ENCODE measurements at regions not wholly inside any gene's neighbourhood (a gene's known extent, or its start where the extent isn't known, plus 50 kb on each side); places are given as distances from the start of the nearest gene placed in this dataset.
"Not testable (repeated sequence)": the region's sequence is repeated elsewhere in the genome, so short reads cannot be mapped to it uniquely, and the experiment has no call there.

DNA sequence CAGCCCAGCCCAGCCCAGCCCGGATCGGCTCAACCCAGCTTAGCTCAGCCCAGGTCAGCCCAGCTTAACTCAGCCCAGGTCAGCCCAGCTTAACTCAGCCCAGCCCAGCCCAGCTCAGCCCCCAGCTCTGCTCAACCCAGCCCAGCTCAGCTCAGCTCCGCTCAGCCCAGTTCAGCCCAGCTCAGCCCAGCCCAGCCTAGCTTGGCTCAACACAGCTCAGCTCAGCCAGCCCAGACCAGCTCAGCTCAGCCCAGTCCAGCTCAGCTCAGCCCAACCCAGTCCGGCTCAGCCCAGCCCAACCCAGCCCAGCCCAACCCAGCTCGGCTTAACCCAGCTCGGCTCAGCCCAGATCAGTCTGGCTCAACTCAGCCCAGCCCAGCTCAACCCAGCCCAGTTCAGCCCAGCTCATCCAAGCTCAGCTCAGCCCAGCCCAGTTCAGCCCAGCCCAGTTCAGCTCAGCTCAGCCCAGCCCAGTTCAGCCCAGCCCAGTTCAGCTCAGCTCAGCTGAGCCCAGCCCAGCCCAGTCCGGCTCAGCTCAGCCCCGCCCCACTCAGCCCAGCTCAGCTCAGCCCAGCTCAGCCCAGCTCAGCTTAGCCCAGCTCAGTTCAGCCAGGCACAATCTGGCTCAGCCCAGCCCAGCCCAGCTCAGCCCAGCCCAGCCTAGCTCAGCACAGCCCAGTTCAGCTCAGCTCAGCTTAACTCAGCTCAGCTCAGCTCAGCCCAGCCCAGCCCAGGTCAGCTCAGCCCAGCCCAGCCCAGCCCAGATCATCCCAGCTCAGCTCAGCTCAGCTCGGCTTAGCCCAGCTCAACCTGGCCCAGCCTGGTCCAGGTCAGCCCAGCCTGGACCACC, 331.7 kb downstream of the TMEM121 start:
- DNase-seq (peak; percentile 14 to 46), ATAC-seq (peak; percentile 9 to 32 (median 26))
- Histone ChIP-seq H3K9me3 (ENCODE audit: control insufficient read depth, insufficient read depth, low read length) (no peaks in the 10 kb centered on the region), H3K4me3 (ENCODE audit: low read length) (peak overlapping the region; percentile 51), H3K27ac (ENCODE audit: low read length) (peak overlapping the region; percentile 72), H3K36me3 (ENCODE audit: control insufficient read depth, insufficient read depth, low read length) (peaks cover 2% of the 10 kb centered on the region), H3K4me1 (ENCODE audit: control insufficient read depth, insufficient read depth, low read length) (peaks cover 76% of the 10 kb centered on the region), H3K27me3 (ENCODE audit: control insufficient read depth, insufficient read depth, low read length) (no peaks in the 10 kb centered on the region)
- Mint-ChIP-seq H3K36me3 (no peaks in the 10 kb centered on the region), H3K27ac (no peak overlapping the region), H3K9me3 (no peaks in the 10 kb centered on the region), H3K27me3 (ENCODE audit: low read depth in 2 of 2) (peaks cover 24 to 25% of the 10 kb centered on the region in 2 donors), H3K4me1 (peaks cover 21 to 25% of the 10 kb centered on the region in 2 donors), H3K4me3 (no peak overlapping the region)
- 57% methylated on average over 9 of the region's 9 CpGs for WGBS (ENCODE audit: insufficient coverage)
- intact Hi-C loops (cut with micrococcal nuclease) = no loop called here
- TF ChIP-seq, protein P1, sequence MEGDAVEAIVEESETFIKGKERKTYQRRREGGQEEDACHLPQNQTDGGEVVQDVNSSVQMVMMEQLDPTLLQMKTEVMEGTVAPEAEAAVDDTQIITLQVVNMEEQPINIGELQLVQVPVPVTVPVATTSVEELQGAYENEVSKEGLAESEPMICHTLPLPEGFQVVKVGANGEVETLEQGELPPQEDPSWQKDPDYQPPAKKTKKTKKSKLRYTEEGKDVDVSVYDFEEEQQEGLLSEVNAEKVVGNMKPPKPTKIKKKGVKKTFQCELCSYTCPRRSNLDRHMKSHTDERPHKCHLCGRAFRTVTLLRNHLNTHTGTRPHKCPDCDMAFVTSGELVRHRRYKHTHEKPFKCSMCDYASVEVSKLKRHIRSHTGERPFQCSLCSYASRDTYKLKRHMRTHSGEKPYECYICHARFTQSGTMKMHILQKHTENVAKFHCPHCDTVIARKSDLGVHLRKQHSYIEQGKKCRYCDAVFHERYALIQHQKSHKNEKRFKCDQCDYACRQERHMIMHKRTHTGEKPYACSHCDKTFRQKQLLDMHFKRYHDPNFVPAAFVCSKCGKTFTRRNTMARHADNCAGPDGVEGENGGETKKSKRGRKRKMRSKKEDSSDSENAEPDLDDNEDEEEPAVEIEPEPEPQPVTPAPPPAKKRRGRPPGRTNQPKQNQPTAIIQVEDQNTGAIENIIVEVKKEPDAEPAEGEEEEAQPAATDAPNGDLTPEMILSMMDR (IDR thresholded peaks at IDR 0.05) = no peak

- no peaks in the 10 kb centered on the region for H3K36me3 Mint-ChIP-seq
- no peaks in the 10 kb centered on the region for H3K9me3 Mint-ChIP-seq
- ATAC-seq (peak in 1 of 3 donors; percentile 18), DNase-seq (peak; percentile 7 to 31)
- peaks cover 29 to 31% of the 10 kb centered on the region in 2 donors for H3K27me3 Mint-ChIP-seq (ENCODE audit: low read depth in 2 of 2)
- peaks cover 77% of the 10 kb centered on the region for H3K4me1 ChIP-seq (ENCODE audit: control insufficient read depth, insufficient read depth, low read length)
- peaks cover 21 to 25% of the 10 kb centered on the region in 2 donors for H3K4me1 Mint-ChIP-seq
- peaks cover 2% of the 10 kb centered on the region for H3K36me3 ChIP-seq (ENCODE audit: control insufficient read depth, insufficient read depth, low read length)
- no peaks in the 10 kb centered on the region for H3K9me3 ChIP-seq (ENCODE audit: control insufficient read depth, insufficient read depth, low read length)
- H3K27ac ChIP-seq (ENCODE audit: low read length) = peak overlapping the region; percentile 72
- H3K4me3 ChIP-seq (ENCODE audit: low read length) = peak overlapping the region; percentile 51
- intact Hi-C loops (cut with micrococcal nuclease) = no loop called here
- H3K4me3 Mint-ChIP-seq = no peak overlapping the region
- 50% methylated on average over 4 of the region's 4 CpGs for WGBS (ENCODE audit: insufficient coverage)
- H3K27ac Mint-ChIP-seq = no peak overlapping the region
- H3K27me3 ChIP-seq (ENCODE audit: control insufficient read depth, insufficient read depth, low read length) = peaks cover 2% of the 10 kb centered on the region
- TF ChIP-seq, protein P1 (IDR thresholded peaks at IDR 0.05) = no peak
These were observed 332.3 kb downstream of the TMEM121 start for GRCh38 chr14:105858676-105859025.

GRCh38 chr14:105859073-105859716, 332.8 kb downstream of the TMEM121 start:
- H3K4me3 Mint-ChIP-seq; H3K36me3 Mint-ChIP-seq; H3K9me3 Mint-ChIP-seq; intact Hi-C loops (cut with micrococcal nuclease); H3K9me3 ChIP-seq (ENCODE audit: control insufficient read depth, insufficient read depth, low read length); H3K27me3 ChIP-seq (ENCODE audit: control insufficient read depth, insufficient read depth, low read length); H3K27ac Mint-ChIP-seq; H3K36me3 ChIP-seq (ENCODE audit: control insufficient read depth, insufficient read depth, low read length): not testable (repeated sequence)
- Mint-ChIP-seq H3K4me1 (peaks cover 21 to 25% of the 10 kb centered on the region in 2 donors), H3K27me3 (ENCODE audit: low read depth in 2 of 2) (peaks cover 31 to 34% of the 10 kb centered on the region in 2 donors)
- peak in 1 of 3 donors; percentile 23 for ATAC-seq
- Histone ChIP-seq H3K27ac (ENCODE audit: low read length) (peak overlapping the region; percentile 72), H3K4me1 (ENCODE audit: control insufficient read depth, insufficient read depth, low read length) (peaks cover 77% of the 10 kb centered on the region), H3K4me3 (ENCODE audit: low read length) (peak overlapping the region; percentile 51)
- 49% methylated on average over 16 of the region's 16 CpGs for WGBS (ENCODE audit: insufficient coverage)
- peak in 1 of 2 donors; percentile 23 for DNase-seq

Measured in natural killer cell (primary cell).